HG03442 (cell line): ENCODE measurements at regions not wholly inside any gene's neighbourhood (a gene's known extent, or its start where the extent isn't known, plus 50 kb on each side); places are given as distances from the start of the nearest gene placed in this dataset.

Experiments used
- ATAC-seq: cut with Tn5 transposase; IDR thresholded peaks from one replicate; pipeline ENCODE4 v1.9.1; 2021; ENCODE audit warnings: mild to moderate bottlenecking, moderate library complexity; ENCODE audit not compliant: unreplicated experiment

DNA sequence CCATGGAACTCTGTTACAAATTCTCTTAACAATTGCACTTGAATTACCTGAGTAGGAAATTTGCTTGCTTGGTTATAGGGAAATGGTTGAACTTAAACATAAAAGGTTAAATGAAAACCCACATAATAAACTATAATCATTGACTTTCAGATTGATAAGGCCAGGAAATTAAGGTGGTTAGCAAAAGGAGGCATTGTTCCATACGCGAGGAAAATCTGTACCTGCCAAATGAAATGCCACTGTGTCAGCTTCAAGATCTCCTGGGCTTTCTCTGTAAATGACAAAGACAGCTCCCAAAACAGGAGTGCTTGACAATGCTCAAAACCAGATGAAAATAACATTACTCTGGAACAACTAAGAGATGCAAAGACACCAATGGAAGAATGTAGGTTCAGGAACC, 125.5 kb upstream of the KLF3 start:
- ATAC-seq: no peak

DNA sequence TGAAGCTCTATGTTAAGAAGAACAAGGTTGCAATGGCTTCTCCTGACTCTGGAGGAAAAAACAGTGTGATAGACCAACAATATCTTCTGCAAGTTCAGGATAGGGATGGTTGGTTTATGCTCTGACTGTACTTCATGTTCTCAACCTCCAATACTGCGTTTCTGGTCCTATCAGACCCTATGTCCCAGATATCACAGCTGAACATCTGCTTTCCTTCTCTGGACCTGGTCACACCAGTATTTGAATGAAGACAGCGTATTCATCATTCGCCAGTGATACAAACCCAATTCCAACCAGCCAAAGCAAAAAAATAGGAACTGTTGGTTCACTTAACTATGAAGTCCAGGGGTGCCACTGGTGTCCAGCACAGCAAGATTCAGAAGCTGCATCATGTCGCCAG, 124.5 kb upstream of the KLF3 start:
- no peak for ATAC-seq

- no peak for ATAC-seq
Measured at GRCh38 chr4:38547052-38547451, 116.9 kb upstream of the KLF3 start.

GRCh38 chr4:38548256-38548655, 115.7 kb upstream of the KLF3 start:
- ATAC-seq: no peak

DNA sequence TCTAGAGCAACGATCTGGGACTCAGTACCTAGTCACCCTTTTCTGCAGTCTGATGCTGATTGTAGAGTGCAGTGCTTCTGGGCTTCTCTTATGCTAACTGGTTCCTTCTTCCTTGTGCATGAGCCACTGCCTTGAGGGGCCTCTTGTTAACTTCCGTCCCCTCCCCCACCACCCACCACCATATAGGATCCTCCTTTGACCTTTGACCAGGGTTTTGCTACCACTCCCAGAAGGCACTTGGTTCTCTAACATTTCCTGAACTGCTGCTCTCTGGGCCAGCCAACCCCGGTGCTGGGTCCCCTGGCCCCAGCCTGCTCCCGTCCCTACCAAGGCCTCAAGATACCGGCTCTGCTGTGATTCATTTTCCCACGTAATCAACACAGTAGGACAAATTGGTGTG, 104.6 kb upstream of the KLF3 start:
- no peak for ATAC-seq

DNA sequence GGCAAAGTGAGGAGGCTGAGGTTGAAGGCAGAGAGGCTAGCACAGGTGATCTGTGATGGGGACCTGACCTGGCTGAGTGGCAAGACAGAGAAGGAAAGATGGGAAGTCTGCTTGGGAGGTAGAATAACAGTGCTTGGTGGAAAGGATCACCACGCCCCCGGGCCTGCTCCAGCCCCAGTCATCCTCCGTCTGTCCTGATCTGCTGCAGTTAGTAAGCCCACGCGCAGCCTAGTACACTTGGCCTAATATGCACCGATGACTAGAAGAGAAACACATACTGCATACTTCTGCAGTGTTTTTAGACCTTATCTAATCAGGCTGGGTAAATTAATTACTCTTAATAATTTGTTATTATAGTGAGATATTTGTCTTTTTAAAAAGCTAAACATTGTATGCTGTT, 103.7 kb upstream of the KLF3 start:
- ATAC-seq: no peak

DNA sequence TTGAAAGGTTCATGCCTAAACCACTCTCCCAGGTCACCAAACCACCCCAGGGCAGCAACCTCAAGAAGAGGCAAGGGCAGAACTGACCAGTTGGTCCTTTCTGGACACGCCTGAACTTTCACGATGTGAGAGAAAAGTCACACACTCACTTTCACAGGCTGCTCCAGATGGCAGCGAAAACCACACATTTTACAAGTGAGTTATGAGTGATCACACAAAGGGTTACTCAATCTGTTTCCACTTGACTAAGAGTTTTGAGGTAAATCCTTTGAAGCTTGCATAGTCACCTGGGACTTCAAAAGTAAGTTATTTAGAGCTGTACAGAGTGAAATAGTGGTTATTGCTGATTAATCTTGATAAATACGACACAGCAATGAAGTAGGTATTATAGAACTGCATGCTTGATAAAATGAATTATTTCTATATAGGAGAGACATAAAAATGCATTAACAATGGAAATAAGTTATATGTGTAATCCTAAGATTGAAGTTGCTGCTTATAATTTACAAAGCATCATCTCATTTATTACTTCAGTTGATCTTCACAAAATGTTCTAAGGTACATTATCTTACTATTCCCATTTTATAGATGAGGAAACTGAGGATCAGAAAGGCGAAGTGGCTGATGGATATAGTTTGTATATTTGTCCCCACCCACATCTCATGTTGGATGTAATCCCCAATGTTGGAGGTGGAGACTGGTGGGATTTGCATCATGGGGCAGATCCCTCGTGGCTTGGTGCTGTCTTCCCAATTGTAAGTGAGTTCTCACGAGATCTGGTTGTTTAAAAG, 103.0 kb upstream of the KLF3 start:
- ATAC-seq: peak; percentile 93

GRCh38 chr4:38562751-38563198, 101.2 kb upstream of the KLF3 start:
- no peak for ATAC-seq

DNA sequence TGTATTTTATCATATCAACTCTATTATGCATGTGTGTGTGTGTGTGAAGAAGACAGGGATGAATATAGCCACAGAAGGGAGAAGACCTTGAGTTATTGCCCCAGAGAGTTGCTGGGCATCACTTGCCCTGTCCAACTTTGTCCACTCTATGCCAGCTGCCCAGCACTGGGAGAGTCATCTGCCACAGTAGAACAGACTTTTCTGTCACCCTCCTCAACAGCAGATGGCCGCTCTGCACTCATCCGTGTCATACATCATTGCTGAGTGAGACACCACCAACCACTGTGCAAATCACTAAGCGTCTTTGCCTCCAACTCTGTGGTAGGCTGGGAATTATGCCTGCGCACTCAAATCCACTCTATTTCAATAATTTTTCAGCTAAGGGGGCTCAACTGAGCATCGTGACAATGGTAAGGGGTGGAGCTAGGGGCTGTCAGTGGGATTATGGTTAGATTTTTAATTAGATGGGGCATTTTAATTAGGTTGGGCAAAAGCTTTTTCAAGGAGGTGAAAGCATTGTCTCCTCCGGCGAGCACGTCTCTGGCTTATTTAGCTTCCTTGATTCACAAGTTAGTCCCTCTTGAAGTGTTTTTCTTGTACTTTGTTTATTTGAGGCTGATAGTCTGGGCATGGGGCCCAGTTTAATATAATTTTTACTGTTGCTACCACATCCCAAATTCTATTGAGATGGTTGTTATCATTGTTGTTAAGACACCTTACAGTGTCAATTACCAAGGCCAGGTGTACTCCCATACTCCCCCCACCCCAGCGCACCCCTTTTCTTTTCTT, 100.1 kb upstream of the KLF3 start:
- no peak for ATAC-seq

DNA sequence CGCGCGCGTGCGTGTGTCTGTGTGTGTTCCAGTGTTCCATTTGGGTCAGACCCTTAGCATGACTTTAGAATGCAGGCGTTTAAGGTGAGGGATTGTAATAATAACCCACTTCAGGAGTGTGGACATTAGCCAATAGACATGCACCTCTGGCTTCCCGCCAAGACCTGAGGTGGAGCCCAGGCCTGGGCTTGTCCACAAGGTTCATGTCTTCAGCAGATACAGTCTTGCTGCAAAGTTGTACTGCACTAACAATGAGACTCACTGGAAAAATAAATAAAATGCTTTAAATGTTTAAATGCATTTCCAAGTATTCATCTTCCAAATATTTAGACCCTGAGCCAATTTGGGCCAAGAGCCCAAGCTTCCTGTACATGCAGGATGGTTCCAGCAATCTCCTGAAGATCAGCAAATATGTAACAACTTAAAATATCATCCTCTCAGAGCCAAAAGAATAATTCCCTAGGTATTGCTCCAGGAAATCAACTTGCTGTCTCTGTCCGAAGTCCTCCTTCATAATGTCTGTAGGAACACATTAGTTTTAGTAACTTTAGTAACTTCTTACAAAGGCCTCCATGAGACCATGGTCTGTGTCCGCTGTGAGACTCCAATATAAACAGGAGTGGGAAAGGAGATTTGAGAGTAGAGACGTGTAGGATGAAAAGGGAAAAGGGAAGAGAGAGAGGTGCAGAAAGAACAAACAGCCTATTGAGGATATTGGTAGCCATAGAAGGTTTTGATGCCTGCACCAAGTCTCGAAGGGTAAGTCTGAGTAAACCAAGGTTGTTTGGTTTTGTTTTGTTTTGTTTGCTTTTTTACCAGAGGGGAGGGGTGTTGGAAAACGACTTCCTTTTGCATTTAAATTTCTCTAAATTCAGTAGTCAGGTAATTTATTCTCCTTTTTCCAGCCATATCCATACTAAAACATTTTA, 98.5 kb upstream of the KLF3 start:
- ATAC-seq: no peak

DNA sequence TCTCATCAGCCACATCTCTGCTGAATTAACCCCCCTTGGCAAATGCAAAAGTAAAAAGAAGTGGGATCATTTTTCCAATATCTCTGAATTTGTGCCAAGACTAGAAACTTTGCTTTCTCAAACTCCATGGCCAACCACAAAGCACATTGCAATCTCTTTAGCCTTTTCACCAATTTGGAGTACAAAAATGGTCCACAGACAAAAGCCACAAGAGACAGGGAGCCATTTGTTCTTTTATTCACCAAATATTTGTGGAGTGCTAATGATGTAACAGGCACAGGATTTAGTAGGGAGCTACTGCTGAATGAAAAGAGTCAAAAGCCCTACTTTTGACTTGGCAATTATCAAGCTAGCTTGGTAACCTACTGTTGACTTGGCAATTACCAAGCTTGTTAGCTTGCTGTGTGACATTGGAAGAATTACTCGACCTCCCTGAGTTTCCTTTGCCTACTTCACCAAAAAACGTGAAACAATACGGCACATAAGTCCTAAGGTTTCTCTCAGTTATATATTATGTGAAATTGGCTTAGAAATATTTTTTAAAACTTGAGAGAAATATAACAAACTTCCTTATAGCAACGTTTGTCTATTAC, 97.1 kb upstream of the KLF3 start:
- ATAC-seq: no peak

GRCh38 chr4:38567457-38567856, 96.5 kb upstream of the KLF3 start:
- ATAC-seq: no peak

DNA sequence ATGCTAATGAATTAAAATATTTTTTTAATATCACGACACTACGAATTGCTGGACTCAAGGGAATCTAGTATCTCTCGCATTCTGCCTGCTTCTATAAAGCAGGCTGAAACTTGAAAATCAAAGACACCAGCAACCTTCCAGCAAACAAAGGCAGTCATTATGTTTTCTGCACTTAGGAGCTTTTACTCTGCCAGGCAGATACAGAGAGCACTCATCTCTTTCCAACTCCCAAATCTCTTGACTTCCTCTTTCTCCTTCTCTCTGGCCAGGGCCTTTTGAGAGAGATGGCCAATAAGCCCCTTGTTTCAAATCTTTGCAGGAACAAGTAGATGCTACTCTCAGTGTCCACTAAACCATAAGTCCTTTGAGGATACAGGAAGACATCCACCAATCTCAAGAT, 95.2 kb upstream of the KLF3 start:
- no peak for ATAC-seq

- ATAC-seq: no peak
Measured at GRCh38 chr4:38570647-38571276, 93.2 kb upstream of the KLF3 start.

DNA sequence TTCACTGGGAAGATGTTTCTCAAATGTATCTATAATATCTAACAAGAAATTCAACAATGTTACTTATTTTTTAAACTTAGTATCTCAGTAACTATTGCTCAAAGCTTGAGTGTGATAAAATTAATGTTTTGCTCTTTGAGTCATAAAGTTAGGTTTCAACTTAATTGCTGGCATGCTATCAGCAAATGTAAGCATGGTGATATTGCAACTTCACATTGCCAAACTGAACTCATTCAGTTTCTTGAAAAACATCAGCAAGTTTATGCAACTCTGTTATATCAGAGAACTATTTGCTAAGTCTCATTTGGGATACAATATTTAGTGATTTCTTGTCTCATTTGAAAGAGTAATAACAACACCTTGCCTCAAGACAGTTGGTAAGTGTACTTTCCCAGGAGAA, 91.2 kb upstream of the KLF3 start:
- no peak for ATAC-seq

GRCh38 chr4:38574559-38575333, 89.3 kb upstream of the KLF3 start:
- no peak for ATAC-seq

GRCh38 chr4:38576767-38577166, 87.2 kb upstream of the KLF3 start:
- ATAC-seq: no peak

GRCh38 chr4:38577462-38577861, 86.5 kb upstream of the KLF3 start:
- ATAC-seq: no peak

DNA sequence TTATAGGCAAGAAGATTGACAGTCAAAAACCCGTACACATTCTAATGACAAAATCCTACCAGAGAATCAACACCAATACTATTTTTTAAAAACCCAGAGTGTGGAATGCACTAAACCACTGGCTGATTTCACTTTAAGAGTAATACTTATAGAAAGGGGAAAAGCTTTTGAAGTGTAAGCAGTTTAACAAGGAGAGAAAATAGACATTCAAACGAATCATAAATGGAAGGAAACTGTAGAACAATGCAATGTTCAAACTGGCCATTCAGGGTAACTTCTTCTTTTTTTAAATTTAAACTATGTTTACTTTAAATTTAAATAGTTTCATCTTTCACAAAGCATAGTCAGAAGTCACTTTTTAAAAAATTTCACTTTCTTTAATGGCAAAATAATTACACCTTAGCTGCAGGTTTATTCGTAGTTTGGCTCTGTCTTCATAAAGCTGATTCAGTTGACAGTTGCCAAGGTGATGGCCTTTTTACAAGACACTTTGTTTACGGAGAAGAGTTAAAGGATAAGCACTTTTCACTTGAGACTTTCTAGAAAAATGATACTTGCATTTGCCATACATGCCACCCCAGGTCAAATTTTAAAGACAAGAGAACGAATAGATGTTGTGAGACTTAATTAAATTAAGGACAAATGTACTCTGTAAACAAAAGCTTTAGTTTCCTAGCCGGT, 82.4 kb upstream of the KLF3 start:
- no peak for ATAC-seq
